ENCODE measurements at regions not wholly inside any gene's neighbourhood (a gene's known extent, or its start where the extent isn't known, plus 50 kb on each side); places are given as distances from the start of the nearest gene placed in this dataset.

DNA sequence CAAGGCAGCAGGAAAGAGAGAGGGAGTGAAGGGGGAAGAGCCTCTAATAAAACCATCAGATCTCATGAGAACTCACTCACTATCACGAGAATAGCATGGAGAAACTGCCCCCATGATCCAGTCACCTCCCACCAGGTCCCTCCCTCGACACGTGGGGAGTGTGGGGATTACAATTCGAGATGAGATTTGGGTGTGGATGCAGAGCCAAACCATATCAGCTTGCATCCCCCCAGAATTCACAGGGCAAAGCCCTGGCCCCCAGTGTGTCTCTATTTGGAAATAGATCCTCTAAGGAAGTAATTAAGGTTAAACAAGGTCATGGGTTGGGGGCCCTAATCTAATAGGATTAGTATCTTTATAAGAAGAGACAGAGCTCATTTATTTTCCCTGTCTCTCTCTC, 56.1 kb upstream of the TCL1A start:
- CTCF ChIA-PET (ENCODE audit: low intra/inter-chr PET ratio), result no interaction called here
- no peaks in the 10 kb centered on the region for H3K9me3 ChIP-seq (replicated peaks; ENCODE audit: control insufficient read depth, insufficient read depth, low read depth, low read length)
- ATAC-seq (no peak), FAIRE-seq (no peak), DNase-seq (ENCODE audit: extremely low read depth in 1 of 4, low spot score in 3 of 4) (no peak)
- no peak overlapping the region for H3K4me2 ChIP-seq (ENCODE audit: insufficient read depth, low read length)
- H3K27ac ChIP-seq (ENCODE audit: extremely low read depth, low read depth, low read length), result no peak overlapping the region
- POLR2A ChIA-PET, result no interaction called here
- no peaks in the 10 kb centered on the region for H3K9me1 ChIP-seq (ENCODE audit: control insufficient read depth, insufficient read depth, low read length)
- intact Hi-C loops (cut with micrococcal nuclease) (loop anchor here (5.0 kb wide), 1 partner anchor 163 kb away; no protein-coding TSS in a partner anchor), in situ Hi-C loops (cut with MboI) (loop anchor here (5.0 kb wide), 1 partner anchor 203 kb away; no protein-coding TSS in a partner anchor)
- BruUV-seq (replicated peaks), result no TSS peak
- no peak overlapping the region for H3K9ac ChIP-seq (ENCODE audit: insufficient read depth in 1 of 2, low read depth in 2 of 2, low read length in 2 of 2)
- H4K20me1 ChIP-seq (replicated peaks; ENCODE audit: control insufficient read depth, insufficient read depth, low read length), result 0 out of 2 replicates have a peak, but pooled peaks cover 4% of the 10 kb centered on the region
- 0% methylated on average over 4 of the region's 4 CpGs for WGBS (ENCODE audit: insufficient coverage, low coverage, missing lambda C conversion rate)
- no peak overlapping the region for H3K4me3 ChIP-seq
- H3K27me3 ChIP-seq (ENCODE audit: control insufficient read depth in 2 of 2, insufficient read depth in 2 of 2, low read length in 2 of 2), result no peaks in the 10 kb centered on the region; a peak in 1 of 5 replicates
- H3K36me3 ChIP-seq (ENCODE audit: control insufficient read depth, insufficient read depth, low read length), result no peaks in the 10 kb centered on the region
- H3K79me2 ChIP-seq (ENCODE audit: control insufficient read depth, insufficient read depth, low read length), result no peaks in the 10 kb centered on the region
- H3K4me1 ChIP-seq (replicated peaks in 1 of 2; ENCODE audit: control insufficient read depth in 2 of 2, insufficient read depth in 2 of 2, low read length in 2 of 2), result no peaks in the 10 kb centered on the region; a peak in 1 of 5 replicates
- no peak overlapping the region for H2AFZ ChIP-seq (ENCODE audit: low read depth, low read length)
- no peak for TF ChIP-seq ZNF253 (CRISPR knock-in tag; conservative IDR thresholded peaks at IDR 0.05)
- no peak for TF ChIP-seq PHB2 (IDR thresholded peaks at IDR 0.05; ENCODE audit: low read depth)
- no peak for TF ChIP-seq FOXK1 (CRISPR knock-in tag; IDR thresholded peaks at IDR 0.05; ENCODE audit: borderline replicate concordance)
- TF ChIP-seq, protein P1, sequence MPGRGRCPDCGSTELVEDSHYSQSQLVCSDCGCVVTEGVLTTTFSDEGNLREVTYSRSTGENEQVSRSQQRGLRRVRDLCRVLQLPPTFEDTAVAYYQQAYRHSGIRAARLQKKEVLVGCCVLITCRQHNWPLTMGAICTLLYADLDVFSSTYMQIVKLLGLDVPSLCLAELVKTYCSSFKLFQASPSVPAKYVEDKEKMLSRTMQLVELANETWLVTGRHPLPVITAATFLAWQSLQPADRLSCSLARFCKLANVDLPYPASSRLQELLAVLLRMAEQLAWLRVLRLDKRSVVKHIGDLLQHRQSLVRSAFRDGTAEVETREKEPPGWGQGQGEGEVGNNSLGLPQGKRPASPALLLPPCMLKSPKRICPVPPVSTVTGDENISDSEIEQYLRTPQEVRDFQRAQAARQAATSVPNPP (IDR thresholded peaks at IDR 0.05; ENCODE audit: borderline replicate concordance, insufficient read depth, insufficient read length), result no peak
- no peak for TF ChIP-seq PHF8 (IDR thresholded peaks at IDR 0.05; ENCODE audit: borderline replicate concordance, low read length)
- TF ChIP-seq, protein P2, sequence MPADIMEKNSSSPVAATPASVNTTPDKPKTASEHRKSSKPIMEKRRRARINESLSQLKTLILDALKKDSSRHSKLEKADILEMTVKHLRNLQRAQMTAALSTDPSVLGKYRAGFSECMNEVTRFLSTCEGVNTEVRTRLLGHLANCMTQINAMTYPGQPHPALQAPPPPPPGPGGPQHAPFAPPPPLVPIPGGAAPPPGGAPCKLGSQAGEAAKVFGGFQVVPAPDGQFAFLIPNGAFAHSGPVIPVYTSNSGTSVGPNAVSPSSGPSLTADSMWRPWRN (IDR thresholded peaks at IDR 0.05; ENCODE audit: low read depth), result no peak
- TF ChIP-seq, protein P3, sequence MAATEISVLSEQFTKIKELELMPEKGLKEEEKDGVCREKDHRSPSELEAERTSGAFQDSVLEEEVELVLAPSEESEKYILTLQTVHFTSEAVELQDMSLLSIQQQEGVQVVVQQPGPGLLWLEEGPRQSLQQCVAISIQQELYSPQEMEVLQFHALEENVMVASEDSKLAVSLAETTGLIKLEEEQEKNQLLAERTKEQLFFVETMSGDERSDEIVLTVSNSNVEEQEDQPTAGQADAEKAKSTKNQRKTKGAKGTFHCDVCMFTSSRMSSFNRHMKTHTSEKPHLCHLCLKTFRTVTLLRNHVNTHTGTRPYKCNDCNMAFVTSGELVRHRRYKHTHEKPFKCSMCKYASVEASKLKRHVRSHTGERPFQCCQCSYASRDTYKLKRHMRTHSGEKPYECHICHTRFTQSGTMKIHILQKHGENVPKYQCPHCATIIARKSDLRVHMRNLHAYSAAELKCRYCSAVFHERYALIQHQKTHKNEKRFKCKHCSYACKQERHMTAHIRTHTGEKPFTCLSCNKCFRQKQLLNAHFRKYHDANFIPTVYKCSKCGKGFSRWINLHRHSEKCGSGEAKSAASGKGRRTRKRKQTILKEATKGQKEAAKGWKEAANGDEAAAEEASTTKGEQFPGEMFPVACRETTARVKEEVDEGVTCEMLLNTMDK (IDR thresholded peaks at IDR 0.05; ENCODE audit: borderline replicate concordance, insufficient read depth, low read depth, low read length, poor library complexity, severe bottlenecking), result no peak
- no peak for TF ChIP-seq MXI1 (IDR thresholded peaks at IDR 0.05; ENCODE audit: low read depth, low read length)
- TF ChIP-seq MTA3 (IDR thresholded peaks at IDR 0.05; ENCODE audit: borderline replicate concordance), result no peak
- TF ChIP-seq, protein P4, sequence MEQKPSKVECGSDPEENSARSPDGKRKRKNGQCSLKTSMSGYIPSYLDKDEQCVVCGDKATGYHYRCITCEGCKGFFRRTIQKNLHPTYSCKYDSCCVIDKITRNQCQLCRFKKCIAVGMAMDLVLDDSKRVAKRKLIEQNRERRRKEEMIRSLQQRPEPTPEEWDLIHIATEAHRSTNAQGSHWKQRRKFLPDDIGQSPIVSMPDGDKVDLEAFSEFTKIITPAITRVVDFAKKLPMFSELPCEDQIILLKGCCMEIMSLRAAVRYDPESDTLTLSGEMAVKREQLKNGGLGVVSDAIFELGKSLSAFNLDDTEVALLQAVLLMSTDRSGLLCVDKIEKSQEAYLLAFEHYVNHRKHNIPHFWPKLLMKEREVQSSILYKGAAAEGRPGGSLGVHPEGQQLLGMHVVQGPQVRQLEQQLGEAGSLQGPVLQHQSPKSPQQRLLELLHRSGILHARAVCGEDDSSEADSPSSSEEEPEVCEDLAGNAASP (IDR thresholded peaks at IDR 0.05), result no peak
- no peak for TF ChIP-seq KAT7 (CRISPR knock-in tag; IDR thresholded peaks at IDR 0.05; ENCODE audit: borderline replicate concordance)
- TF ChIP-seq RB1 (IDR thresholded peaks at IDR 0.05; ENCODE audit: low read depth), result no peak
- TF ChIP-seq HNRNPLL (IDR thresholded peaks at IDR 0.05; ENCODE audit: low read depth, low read length, poor library complexity, severe bottlenecking), result no peak
- TF ChIP-seq RHOXF2B (CRISPR knock-in tag; conservative IDR thresholded peaks at IDR 0.05), result no peak

Data from K562 (cell line).